ENCODE measurements at regions not wholly inside any gene's neighbourhood (a gene's known extent, or its start where the extent isn't known, plus 50 kb on each side); places are given as distances from the start of the nearest gene placed in this dataset.
"Not testable (repeated sequence)": the region's sequence is repeated elsewhere in the genome, so short reads cannot be mapped to it uniquely, and the experiment has no call there.

GRCh38 chr14:105669646-105670045 is 143.3 kb downstream of the TMEM121 start:
- H3K27me3 ChIP-seq (replicated peaks; ENCODE audit: insufficient read depth); H3K4me1 ChIP-seq (ENCODE audit: insufficient read depth); H3K9me2 ChIP-seq (ENCODE audit: insufficient read depth); H4K20me1 ChIP-seq (ENCODE audit: insufficient read depth); H3K79me2 ChIP-seq (ENCODE audit: insufficient read depth); H3K36me3 ChIP-seq (ENCODE audit: low read depth); H3K4me2 ChIP-seq (ENCODE audit: unreplicated experiment); H3K9ac ChIP-seq; H3K27ac ChIP-seq; H3F3A ChIP-seq (ENCODE audit: insufficient read depth); H3K9me3 ChIP-seq (ENCODE audit: low read depth); in situ Hi-C loops (cut with MboI); DNase-seq; H2AFZ ChIP-seq; H3K4me3 ChIP-seq: not testable (repeated sequence)
- 53 to 61% methylated on average over 10 to 15 of the region's 16 CpGs for WGBS, 2 experiments (ENCODE audit: low coverage in 1 of 2, low lambda C conversion rate in 2 of 2, missing lambda C conversion rate in 2 of 2)

GRCh38 chr14:105672450-105673200 is 146.2 kb downstream of the TMEM121 start:
- H3K9me2 ChIP-seq (ENCODE audit: insufficient read depth); H2AFZ ChIP-seq; H3K9me3 ChIP-seq (ENCODE audit: low read depth); H3K27me3 ChIP-seq (replicated peaks; ENCODE audit: insufficient read depth); H3K36me3 ChIP-seq (ENCODE audit: low read depth); DNase-seq; H3K4me3 ChIP-seq; H3F3A ChIP-seq (ENCODE audit: insufficient read depth); H4K20me1 ChIP-seq (ENCODE audit: insufficient read depth); H3K79me2 ChIP-seq (ENCODE audit: insufficient read depth); H3K27ac ChIP-seq; H3K9ac ChIP-seq; H3K4me1 ChIP-seq (ENCODE audit: insufficient read depth); H3K4me2 ChIP-seq (ENCODE audit: unreplicated experiment); in situ Hi-C loops (cut with MboI): not testable (repeated sequence)
- 76 to 79% methylated on average over 29 to 31 of the region's 55 CpGs for WGBS, 2 experiments (ENCODE audit: low coverage in 1 of 2, low lambda C conversion rate in 2 of 2, missing lambda C conversion rate in 2 of 2)

GRCh38 chr14:105675433-105675832 is 149.1 kb downstream of the TMEM121 start:
- H3K4me3 ChIP-seq; H3K9ac ChIP-seq; H3K4me1 ChIP-seq (ENCODE audit: insufficient read depth); DNase-seq; in situ Hi-C loops (cut with MboI); H3K9me2 ChIP-seq (ENCODE audit: insufficient read depth); H4K20me1 ChIP-seq (ENCODE audit: insufficient read depth); H3K9me3 ChIP-seq (ENCODE audit: low read depth); H3K79me2 ChIP-seq (ENCODE audit: insufficient read depth); H3F3A ChIP-seq (ENCODE audit: insufficient read depth); H3K4me2 ChIP-seq (ENCODE audit: unreplicated experiment); H3K36me3 ChIP-seq (ENCODE audit: low read depth); H3K27ac ChIP-seq; H3K27me3 ChIP-seq (replicated peaks; ENCODE audit: insufficient read depth); H2AFZ ChIP-seq: not testable (repeated sequence)
- 56 to 59% methylated on average over 12 of the region's 14 CpGs for WGBS, 2 experiments (ENCODE audit: low coverage in 1 of 2, low lambda C conversion rate in 2 of 2, missing lambda C conversion rate in 2 of 2)

GRCh38 chr14:105675905-105676670 is 149.7 kb downstream of the TMEM121 start:
- H3K9me2 ChIP-seq (ENCODE audit: insufficient read depth); H3K36me3 ChIP-seq (ENCODE audit: low read depth); H3K4me3 ChIP-seq; DNase-seq; H2AFZ ChIP-seq; H3K27ac ChIP-seq; H3K4me1 ChIP-seq (ENCODE audit: insufficient read depth); H3K9me3 ChIP-seq (ENCODE audit: low read depth); H3K79me2 ChIP-seq (ENCODE audit: insufficient read depth); H4K20me1 ChIP-seq (ENCODE audit: insufficient read depth); H3F3A ChIP-seq (ENCODE audit: insufficient read depth); H3K27me3 ChIP-seq (replicated peaks; ENCODE audit: insufficient read depth); in situ Hi-C loops (cut with MboI); H3K4me2 ChIP-seq (ENCODE audit: unreplicated experiment); H3K9ac ChIP-seq: not testable (repeated sequence)
- WGBS, 2 experiments (ENCODE audit: low coverage in 1 of 2, low lambda C conversion rate in 2 of 2, missing lambda C conversion rate in 2 of 2): 45 to 55% methylated on average over 13 of the region's 13 CpGs

- 72 to 78% methylated on average over 21 of the region's 21 CpGs for WGBS, 2 experiments (ENCODE audit: low coverage in 1 of 2, low lambda C conversion rate in 2 of 2, missing lambda C conversion rate in 2 of 2)
- H3K27ac ChIP-seq; H3K9ac ChIP-seq; H3K4me3 ChIP-seq; DNase-seq; in situ Hi-C loops (cut with MboI); H3K9me3 ChIP-seq (ENCODE audit: low read depth); H3K27me3 ChIP-seq (replicated peaks; ENCODE audit: insufficient read depth); H2AFZ ChIP-seq; H3K4me1 ChIP-seq (ENCODE audit: insufficient read depth); H3K36me3 ChIP-seq (ENCODE audit: low read depth); H3K9me2 ChIP-seq (ENCODE audit: insufficient read depth); H3K4me2 ChIP-seq (ENCODE audit: unreplicated experiment); H4K20me1 ChIP-seq (ENCODE audit: insufficient read depth); H3F3A ChIP-seq (ENCODE audit: insufficient read depth); H3K79me2 ChIP-seq (ENCODE audit: insufficient read depth): not testable (repeated sequence)
Observed at GRCh38 chr14:105678057-105678456, 151.7 kb downstream of the TMEM121 start.

- H3K27me3 ChIP-seq (replicated peaks; ENCODE audit: insufficient read depth); H3K9me2 ChIP-seq (ENCODE audit: insufficient read depth); H3K4me2 ChIP-seq (ENCODE audit: unreplicated experiment); H3K9ac ChIP-seq; H3K79me2 ChIP-seq (ENCODE audit: insufficient read depth); H3K4me3 ChIP-seq; H3K4me1 ChIP-seq (ENCODE audit: insufficient read depth); H3K36me3 ChIP-seq (ENCODE audit: low read depth); H3K27ac ChIP-seq; H4K20me1 ChIP-seq (ENCODE audit: insufficient read depth); H2AFZ ChIP-seq; in situ Hi-C loops (cut with MboI); H3K9me3 ChIP-seq (ENCODE audit: low read depth); H3F3A ChIP-seq (ENCODE audit: insufficient read depth): not testable (repeated sequence)
- WGBS, 2 experiments (ENCODE audit: low coverage in 1 of 2, low lambda C conversion rate in 2 of 2, missing lambda C conversion rate in 2 of 2): 77 to 85% methylated on average over 8 to 24 of the region's 54 CpGs
- peak; percentile 3 for DNase-seq
Observed at GRCh38 chr14:105678996-105679958, 152.9 kb downstream of the TMEM121 start.
